NCI-H2227 (cell line): ENCODE measurements at regions not wholly inside any gene's neighbourhood (a gene's known extent, or its start where the extent isn't known, plus 50 kb on each side); places are given as distances from the start of the nearest gene placed in this dataset.
"Not testable (repeated sequence)": the region's sequence is repeated elsewhere in the genome, so short reads cannot be mapped to it uniquely, and the experiment has no call there.

Source experiments
- DNase-seq: peaks from one replicate; lab custom pipeline; 2025; ENCODE audit not compliant: unreplicated experiment; lab: John Stamatoyannopoulos, UW

DNA sequence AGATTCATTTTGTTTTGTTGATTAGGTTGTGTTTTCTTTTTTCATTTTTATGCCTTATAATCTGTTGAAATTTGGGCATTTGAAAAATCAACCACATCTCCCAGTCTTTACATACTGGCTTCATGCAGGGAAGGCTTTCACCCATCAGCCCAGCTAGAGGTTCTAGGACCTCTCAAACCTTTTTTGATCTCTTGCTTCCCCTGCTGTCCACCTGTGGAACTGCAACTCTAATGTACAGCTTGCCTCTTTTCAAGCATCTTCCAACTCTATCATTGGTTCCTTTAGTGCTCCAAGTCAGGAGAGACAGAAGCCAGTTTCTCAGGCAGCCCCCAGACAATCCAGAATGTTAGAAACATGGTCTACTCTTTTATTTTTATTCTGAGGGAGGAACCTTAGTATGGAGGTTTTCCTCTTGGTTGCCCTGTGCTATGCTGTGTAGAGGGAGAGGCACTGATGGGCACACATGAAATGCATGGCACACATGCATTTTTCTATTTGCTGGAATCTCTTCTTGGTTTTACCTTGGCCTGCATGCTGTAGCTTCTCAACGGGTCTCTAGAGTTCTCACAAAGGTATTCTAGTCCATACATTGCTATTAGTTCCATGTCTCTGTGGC, 107.2 kb upstream of the L3MBTL4 start:
- DNase-seq: no peak

DNA sequence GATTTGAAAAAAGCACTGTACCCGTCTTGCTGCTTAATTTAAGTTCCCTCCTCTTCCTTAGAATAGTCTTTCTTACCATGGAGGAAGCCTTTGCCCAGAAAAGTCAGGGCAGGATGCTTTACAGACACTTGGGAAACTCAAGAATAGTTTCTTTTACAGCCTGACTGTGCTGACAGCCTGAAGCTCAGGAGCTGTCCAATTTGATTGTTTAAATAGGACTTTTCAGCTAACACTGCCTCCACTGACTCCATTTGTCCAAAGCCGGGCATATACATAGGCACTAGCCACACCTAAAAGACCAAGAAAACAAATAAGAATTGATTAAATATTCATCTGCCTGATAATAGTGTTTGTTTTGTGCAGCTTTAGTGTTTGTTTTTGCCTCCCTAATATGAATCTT, 110.9 kb upstream of the L3MBTL4 start:
- DNase-seq: no peak

DNA sequence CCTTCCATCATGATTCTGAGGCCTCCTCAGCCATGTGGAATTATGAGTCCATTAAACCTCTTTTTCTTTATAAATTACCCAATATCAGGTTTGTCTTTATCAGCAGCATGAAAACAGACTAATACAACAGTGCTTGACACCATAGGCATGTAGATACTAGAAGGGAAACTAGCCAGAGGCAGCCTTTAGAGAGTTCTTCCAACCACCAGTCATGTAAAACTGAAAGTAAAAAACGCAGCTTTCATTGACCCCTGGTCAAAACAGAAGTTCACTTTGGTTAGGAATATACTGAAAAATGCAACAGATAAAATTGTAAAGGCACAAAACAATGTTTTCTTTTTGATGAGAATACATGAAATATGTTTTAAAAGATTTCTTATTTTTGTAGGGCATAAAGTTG, 122.8 kb upstream of the L3MBTL4 start:
- DNase-seq: no peak

DNA sequence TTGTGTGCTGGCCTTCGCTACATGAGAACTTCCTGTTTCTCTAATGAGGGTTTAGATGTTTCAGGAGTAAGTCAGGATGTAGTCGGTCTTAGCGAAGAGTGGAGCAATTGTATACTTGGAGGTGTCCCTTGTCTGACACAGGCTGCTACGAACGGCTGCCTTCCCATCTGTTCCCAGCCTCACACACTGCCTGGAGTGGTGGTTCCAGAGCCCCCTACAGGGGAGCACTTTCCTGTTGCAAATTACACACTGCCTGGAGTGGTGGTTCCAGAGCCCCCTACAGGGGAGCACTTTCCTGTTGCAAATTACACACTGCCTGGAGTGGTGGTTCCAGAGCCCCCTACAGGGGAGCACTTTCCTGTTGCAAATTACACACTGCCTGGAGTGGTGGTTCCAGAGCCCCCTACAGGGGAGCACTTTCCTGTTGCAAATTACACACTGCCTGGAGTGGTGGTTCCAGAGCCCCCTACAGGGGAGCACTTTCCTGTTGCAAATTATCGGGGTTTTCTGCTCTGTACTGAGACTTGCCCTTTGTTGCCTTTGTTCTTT, 126.5 kb upstream of the L3MBTL4 start:
- DNase-seq: not testable (repeated sequence)

DNA sequence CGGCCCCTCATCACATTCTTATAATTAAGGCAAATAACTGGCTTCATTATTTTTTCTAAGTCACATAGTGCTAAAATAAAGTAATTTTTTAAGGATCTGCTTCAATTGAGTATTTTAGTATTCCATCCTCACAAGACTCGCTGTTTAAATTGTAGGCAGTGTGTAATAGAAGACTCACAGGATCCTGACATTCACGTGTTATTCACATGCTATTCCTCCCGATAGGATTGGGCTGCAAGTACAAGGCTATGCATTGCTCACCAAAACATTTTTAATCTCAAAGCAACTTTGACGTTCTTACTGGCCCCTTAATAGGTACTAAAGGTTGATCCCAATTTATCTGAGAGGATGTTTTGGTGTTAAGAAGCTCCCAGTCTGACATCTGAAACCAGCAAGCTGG, 127.6 kb upstream of the L3MBTL4 start:
- DNase-seq: no peak

DNA sequence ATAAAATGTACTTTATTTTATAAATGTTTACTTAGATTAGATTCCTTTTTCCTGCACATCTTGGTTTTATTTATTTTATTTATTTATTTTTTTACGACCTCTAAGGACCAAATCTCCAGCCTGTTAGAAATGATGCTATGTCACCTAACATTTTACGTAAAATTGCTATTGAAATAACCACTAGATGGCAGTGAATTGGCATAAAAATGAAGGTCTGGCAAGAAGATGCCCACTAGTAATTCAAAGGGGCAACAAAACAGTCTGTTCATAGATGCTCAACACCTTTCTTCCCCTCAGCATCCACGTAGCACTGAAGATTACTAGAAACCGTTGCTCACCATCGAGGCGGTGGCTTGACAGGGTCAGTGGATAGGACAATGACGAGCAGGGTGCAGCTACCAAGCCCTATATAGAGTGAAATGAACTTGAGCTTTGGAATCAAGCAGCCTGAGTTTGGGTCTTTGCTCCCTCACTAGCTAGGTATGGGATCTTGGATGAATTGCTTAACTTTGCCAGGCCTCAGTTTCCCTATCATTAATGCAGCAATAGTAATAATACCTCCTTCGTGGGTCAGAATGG, 128.7 kb upstream of the L3MBTL4 start:
- peak; percentile 50 for DNase-seq

DNA sequence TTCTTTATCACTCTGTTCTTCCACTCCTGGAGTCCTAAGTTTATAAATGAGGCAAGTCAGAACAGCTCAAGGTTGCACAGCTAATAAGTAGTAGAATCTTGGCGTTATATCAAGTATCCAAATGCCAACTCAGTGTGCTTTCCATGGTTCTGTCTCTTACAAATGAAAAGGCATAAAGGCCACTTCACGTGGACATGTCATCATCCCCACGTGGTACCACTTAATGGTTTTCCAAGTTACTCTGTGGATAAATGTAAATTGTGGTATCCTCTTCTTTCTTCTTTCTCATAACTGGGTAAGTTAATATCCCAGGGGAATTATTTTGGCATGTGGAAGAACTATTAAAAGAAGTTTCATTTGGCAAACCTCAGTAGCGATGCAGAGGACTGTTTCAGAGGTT, 131.5 kb upstream of the L3MBTL4 start:
- no peak for DNase-seq

DNA sequence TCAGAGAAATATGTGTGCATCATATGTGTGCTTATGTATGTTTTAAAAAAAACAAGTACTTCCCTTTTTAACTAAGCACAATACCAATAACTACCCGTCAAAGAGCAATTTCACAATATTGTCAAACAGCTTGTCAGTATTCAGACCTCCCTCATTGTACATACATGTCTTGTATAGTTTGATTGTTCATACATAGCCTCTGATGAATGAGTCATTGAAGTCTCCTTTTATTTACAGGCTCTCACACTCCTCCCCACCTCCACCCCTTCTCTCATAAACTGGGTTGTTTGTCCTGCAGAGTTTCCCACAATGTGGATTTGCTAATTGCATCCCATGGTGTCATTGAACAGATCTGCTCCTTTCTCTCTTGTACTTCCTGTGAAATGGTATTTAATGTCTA, 132.8 kb upstream of the L3MBTL4 start:
- no peak for DNase-seq

DNA sequence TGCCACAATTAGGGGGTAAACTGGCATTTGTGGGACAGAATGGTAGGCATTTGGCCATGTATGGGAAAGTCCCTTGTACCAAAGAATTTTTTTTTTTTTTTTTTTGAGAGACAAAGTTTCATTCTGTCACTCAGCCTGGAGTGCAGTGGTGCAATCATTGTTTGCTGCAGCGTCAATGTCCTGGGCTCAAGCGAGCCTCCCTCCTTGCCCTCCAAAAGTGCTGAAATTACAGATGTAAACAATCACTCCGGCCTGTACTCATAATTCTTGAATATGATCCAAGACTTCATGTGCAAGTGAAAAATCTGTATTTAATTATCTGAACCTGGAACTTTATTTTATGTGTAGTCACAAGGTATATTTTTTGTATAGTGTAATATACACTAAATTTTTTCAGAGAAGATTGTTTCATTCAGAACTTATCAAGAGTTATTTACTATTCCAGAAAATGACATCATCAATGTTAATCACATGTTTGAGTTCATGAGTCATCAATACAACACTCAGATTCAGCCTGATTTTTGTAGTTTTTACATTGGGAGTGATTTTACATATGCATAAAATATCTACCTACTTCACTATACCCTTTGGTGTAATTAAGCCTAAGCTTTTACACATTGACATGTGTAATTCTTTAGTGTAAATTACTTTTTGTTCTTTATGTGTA, 138.7 kb upstream of the L3MBTL4 start:
- no peak for DNase-seq

DNA sequence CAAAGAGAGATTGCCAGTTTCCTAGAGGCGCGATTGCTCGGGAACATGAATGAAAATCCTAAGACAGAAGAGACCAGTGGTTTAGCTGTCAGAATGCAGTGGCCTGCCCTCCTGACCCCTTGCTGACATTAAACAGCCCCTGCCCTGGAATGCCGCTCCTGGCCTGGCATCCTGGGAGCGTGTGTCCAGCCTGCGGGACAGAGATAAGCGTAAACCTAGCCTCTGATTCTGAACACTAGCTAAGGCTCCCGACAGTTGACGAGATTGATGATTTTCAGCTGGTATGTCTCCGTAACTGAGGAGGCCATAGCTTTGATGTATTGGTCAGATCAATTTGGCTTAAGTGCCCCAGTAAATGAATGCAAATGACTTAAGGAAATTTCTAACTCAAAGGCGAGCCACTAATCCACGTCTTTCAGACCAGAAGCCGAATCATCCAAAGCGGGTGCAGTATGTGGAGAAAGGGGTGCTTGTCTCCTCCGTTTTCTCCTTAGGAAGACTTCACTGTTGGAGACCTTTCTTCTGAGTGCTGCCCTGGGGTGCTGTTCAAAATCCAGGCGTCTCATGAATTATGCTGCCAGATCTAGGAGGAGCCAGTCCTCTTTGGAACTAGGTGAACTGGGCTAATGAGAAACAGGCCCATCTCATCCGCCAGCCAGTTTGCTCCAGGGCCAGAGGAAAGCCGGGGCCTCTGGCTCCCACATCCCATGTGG, 142.5 kb upstream of the L3MBTL4 start:
- no peak for DNase-seq

DNA sequence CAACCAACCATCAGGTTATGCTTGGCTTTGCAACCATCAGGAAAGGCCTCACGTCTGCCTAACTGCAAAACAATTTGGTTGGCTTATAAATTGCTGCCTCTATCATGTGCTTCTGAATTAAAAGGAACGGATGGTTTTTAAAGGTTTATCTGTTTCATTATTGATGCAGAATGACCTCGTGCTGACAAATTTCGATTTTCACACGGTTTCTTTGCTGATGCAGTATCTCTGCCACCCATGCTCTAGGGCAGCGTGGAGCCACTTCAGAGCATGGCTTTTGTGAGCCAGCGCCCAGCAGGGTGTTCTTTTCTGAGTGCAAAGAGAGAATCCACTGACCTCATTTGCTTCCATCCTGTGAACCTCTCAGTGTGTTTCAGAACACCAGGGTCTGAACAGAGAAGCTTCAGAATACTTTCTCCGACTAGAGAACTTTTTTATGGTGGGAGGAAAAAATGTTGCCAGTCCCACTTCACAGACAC, 143.1 kb upstream of the L3MBTL4 start:
- no peak for DNase-seq

DNA sequence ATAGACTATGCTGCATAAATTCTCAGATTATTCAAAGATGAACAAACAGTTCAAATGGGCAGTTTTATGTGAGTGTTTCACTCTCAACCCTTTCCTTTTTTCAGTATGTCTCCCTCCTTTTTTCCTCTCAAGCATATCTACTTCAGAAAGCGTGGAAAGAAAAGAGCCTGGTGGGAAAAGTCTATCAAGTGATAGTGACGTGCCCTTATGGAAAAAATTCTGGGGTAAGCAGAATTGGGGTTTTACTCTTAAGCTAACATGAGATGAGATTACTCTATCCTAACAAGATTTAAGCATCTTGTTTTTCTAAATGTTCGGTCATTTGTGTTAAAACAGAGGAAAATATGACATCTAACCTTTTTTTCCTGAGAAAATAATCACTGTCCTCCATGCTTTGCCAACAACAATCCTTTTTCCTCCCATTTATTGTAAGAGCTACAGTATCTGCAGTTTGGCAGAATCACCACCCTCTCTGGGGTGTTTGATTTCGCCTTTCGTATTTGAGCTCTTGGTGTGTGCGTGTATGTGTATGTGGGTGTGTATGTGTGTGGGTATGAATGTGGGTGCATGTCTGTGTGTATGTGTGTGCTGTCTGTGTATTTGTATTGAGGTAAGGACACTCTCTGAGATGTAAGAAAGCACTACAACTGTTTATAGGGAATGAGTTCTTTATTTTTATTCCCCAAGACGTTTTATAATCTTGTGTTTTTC, 143.9 kb upstream of the L3MBTL4 start:
- no peak for DNase-seq

DNA sequence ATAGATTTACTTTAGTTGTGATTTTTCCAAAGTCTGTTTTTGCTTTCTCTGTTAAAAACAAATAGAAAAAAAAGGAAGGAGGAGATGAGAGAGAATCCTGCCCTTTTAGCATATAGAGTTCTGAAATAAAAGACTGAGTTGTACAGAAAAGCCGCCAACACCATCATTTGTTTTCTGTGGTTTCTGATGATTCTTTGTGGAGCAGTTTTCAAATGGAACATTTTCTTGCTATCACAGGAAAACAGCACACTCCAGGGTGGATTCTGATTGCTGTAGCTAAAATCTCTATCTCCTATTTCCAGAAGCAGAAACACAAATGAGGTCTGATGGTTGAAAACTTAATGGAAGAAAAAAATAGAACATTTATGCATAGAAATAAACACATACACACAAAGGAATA, 144.6 kb upstream of the L3MBTL4 start:
- DNase-seq: no peak

DNA sequence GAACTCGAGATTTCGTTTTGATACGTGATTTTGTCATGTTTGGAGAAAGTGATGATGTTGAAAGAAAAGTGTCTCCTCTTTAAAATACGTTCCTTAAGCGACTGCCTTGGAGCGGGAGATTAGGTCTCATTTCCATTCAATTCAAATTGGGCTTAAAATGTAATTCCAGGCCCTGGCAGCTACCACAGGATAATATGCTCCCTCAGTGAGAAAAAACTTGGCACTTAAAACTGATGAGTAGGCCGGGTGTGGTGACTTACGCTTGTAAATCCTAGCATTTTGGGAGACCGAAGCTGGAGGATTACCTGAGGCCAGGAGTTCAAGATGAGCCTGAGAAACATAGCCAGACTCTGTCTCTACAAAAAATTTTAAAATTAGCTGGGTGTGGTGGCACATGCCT, 146.3 kb upstream of the L3MBTL4 start:
- no peak for DNase-seq

DNA sequence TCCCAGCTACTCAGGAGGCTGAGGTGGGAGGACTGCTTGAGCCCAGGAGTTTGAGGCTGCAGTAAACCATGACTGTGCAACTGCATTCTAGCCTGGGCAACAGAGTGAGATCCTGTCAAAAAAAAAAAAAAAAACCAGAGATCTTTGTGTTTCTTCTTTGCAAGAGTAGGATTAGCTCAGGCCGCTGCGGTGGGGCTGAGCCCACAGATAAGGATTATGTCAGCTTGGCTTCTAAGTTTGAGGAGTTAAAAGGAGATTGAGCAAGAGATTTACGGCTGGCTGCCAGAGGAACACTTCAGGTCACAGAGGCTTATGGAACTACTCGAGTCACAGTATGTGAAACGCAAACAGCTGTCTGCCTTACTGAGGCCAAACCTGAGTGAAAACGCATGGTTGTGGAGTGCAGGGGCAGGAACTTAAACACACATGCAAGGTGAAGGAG, 146.7 kb upstream of the L3MBTL4 start:
- no peak for DNase-seq

DNA sequence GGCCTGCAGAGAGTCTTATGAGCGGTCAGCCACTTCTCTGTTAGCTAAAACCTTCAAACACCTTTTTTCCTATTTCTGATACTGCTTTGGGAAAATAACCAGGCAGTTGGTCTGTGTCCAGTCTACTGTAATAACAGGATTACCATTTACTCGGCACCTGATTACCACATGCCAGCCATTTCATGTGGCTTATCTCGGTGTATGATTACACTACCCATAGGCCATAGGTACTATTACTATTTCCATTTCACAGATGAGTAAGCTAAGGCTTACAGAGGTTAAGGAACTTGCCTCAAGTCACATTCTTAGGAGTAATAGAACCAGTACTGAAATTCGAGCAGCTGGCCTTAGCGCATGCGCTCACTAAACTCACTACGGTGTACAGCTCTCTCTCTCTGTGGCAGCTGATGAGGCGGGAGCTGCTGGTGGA, 147.2 kb upstream of the L3MBTL4 start:
- DNase-seq: no peak

DNA sequence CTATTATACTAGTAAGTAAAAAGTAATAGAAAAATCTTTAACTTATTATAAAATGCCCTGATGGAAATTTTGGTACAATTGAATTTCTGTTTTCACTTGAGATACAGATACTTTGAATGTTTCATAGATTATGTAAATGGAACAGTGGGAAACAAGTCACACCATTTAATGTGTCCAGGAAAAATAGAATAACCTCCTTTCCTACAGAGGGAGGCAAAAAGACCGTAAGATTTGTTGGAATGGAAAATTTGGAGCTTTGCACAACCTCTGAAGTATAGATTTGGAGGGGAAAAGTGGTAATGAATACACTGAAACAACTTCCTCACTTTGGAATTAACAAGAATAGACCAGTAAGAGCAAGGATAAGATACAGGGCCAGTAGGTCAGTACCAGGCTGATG, 149.2 kb upstream of the L3MBTL4 start:
- no peak for DNase-seq

DNA sequence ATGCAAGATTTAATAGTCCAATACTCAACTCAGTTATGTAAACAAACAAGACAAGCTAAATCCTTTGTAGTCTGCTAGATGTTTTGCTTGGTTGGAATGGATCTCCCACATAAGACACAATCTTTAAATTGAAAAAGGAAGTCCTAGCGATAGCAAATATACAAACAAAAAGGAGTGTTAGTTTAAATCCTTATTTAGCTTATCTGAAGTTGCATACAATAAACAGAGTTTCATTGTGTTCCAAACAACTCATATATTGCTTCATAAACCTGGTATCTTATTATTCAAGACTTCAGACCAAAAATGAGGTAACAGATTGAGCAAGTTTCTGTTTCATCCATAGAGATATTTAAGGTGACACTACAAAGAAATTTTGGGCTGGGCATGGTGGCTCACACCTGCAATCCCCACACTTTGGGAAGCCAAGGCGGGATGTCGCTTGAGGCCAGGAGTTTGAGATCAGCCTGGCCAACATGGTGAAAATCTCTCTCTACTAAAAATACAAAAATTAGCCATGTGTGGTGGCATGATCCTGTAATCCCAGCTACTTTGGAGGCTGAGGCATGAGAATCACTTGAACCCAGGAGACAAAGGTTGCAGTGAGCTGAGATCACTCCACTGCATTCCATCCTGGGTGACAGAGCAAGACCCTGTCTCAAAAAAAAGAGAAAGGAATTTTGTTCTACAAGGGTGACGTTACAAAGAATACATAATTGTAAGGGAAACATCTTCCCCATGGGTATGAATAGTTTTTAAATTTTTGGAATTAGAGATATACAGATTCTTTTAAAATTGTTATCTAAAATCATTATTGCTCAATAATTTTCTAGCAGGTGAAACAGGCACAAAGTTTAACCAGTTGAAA, 150.5 kb upstream of the L3MBTL4 start:
- DNase-seq: no peak

DNA sequence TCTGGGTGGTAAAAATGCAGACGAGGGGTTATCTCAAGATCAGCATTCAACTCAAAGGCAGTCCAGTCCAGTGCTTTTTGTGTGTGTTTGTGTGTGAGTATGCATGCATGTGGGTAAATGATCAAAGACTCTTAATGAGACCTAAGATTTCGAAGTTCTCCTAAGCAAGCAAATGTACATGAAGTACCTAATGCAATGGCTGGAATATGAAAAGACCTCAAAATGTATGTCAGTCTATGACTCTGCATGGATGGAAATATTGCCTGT, 151.0 kb upstream of the L3MBTL4 start:
- no peak for DNase-seq

DNA sequence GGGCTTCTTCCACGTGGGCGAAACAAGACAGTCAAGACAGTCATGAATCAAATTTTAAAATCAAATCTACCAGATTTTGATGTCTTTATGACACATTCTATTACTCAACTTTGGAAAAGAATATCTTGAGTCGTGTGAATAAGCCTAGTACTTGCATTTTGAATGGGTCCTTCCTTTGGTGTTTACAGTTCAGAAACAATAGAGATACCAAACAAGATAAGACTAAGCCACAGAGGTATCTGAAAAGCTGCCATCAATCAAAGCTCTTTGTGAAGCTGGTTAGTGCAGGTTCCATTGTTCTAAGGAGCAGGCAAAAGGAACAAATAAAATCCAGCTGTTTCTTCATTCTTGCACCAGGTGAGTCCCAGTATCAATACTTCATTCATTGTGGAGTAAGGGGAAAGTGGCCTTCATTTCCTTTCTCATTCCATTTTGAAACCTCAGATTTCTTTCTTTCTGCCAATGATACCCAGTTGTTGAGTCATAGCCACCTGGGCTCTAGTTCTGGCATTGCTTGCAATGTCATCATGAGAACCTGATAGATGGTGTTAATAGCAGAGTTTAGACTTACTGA, 151.7 kb upstream of the L3MBTL4 start:
- DNase-seq: no peak
